Subcutaneous abdominal adipose tissue (tissue), 5 donors: ENCODE measurements at regions not wholly inside any gene's neighbourhood (a gene's known extent, or its start where the extent isn't known, plus 50 kb on each side); places are given as distances from the start of the nearest gene placed in this dataset.

Experiments
- H3K27ac ChIP-seq: one replicate; pipeline ENCODE4 v1.7.0; 2013; ENCODE audit warnings: low read depth, mild to moderate bottlenecking, inconsistent platforms, low read length, moderate library complexity
- H3K27me3 ChIP-seq, 5 donors: one replicate each; pipeline ENCODE4 v1.7.0; 2013; ENCODE audit warnings: low read length in 5 of 5, inconsistent platforms in 1 of 5; ENCODE audit not compliant: control insufficient read depth in 5 of 5, insufficient read depth in 4 of 5
- H3K36me3 ChIP-seq, 5 donors: one replicate each; pipeline ENCODE4 v1.7.0; 2013; ENCODE audit warnings: low read length in 5 of 5; ENCODE audit not compliant: control insufficient read depth in 5 of 5, insufficient read depth in 5 of 5
- H3K4me1 ChIP-seq, 5 donors: one replicate each; pipeline ENCODE4 v1.7.0; 2013; ENCODE audit warnings: low read length in 5 of 5, mild to moderate bottlenecking in 3 of 5, moderate library complexity in 1 of 5; ENCODE audit not compliant: control insufficient read depth in 5 of 5, insufficient read depth in 5 of 5
- H3K4me3 ChIP-seq, 5 donors: one replicate each; pipeline ENCODE4 v1.7.0; 2013; ENCODE audit warnings: low read length in 5 of 5, low read depth in 1 of 5
- H3K9ac ChIP-seq, 5 donors: one replicate each; pipeline ENCODE4 v1.7.0; 2013; ENCODE audit warnings: low read length in 5 of 5, mild to moderate bottlenecking in 4 of 5, moderate library complexity in 3 of 5
- H3K9me3 ChIP-seq, 5 donors: one replicate each; pipeline ENCODE4 v1.7.0; 2013; ENCODE audit warnings: low read length in 5 of 5; ENCODE audit not compliant: control insufficient read depth in 5 of 5
- donor health status: healthy.
- donor health status: healthy.
- donor health status: healthy.
- donor health status: healthy.
- donor health status: healthy.

GRCh38 chr9:117552811-117553210 lies 138.0 kb upstream of the ASTN2 start:
- Histone ChIP-seq H3K36me3 (no peaks in the 10 kb centered on the region), H3K9me3 (no peaks in the 10 kb centered on the region), H3K9ac (no peak overlapping the region), H3K27me3 (peaks cover 0 to 3% (median 0%) of the 10 kb centered on the region in 5 donors), H3K4me1 (no peaks in the 10 kb centered on the region), H3K4me3 (no peak overlapping the region), H3K27ac (no peak overlapping the region)

- Histone ChIP-seq H3K27ac (no peak overlapping the region), H3K36me3 (no peaks in the 10 kb centered on the region), H3K9me3 (no peaks in the 10 kb centered on the region), H3K27me3 (peaks cover 0 to 3% (median 0%) of the 10 kb centered on the region in 5 donors), H3K4me1 (peaks cover 0 to 3% (median 0%) of the 10 kb centered on the region in 5 donors), H3K4me3 (no peak overlapping the region), H3K9ac (no peak overlapping the region)
These were observed 136.3 kb upstream of the ASTN2 start for GRCh38 chr9:117551171-117551570.

GRCh38 chr9:117549444-117549843 lies 134.6 kb upstream of the ASTN2 start:
- Histone ChIP-seq H3K4me1 (peaks cover 0 to 3% (median 0%) of the 10 kb centered on the region in 5 donors), H3K36me3 (no peaks in the 10 kb centered on the region), H3K9ac (no peak overlapping the region), H3K9me3 (no peaks in the 10 kb centered on the region), H3K4me3 (no peak overlapping the region), H3K27me3 (peaks cover 0 to 3% (median 0%) of the 10 kb centered on the region in 5 donors), H3K27ac (no peak overlapping the region)

GRCh38 chr9:117548556-117548955 lies 133.7 kb upstream of the ASTN2 start:
- H3K4me3 ChIP-seq, result no peak overlapping the region
- peaks cover 0 to 3% (median 0%) of the 10 kb centered on the region in 5 donors for H3K27me3 ChIP-seq
- no peak overlapping the region for H3K9ac ChIP-seq
- no peaks in the 10 kb centered on the region for H3K9me3 ChIP-seq
- H3K36me3 ChIP-seq, result no peaks in the 10 kb centered on the region
- peaks cover 0 to 3% (median 0%) of the 10 kb centered on the region in 5 donors for H3K4me1 ChIP-seq
- no peak overlapping the region for H3K27ac ChIP-seq

GRCh38 chr9:117547904-117548303 lies 133.0 kb upstream of the ASTN2 start:
- peaks cover 0 to 3% (median 0%) of the 10 kb centered on the region in 5 donors for H3K27me3 ChIP-seq
- no peak overlapping the region for H3K9ac ChIP-seq
- H3K27ac ChIP-seq, result no peak overlapping the region

GRCh38 chr9:117546894-117547678 lies 132.2 kb upstream of the ASTN2 start:
- Histone ChIP-seq H3K4me1 (peaks cover 0 to 3% (median 0%) of the 10 kb centered on the region in 5 donors), H3K36me3 (no peaks in the 10 kb centered on the region), H3K9me3 (no peaks in the 10 kb centered on the region), H3K27ac (no peak overlapping the region), H3K27me3 (peaks cover 0 to 3% (median 0%) of the 10 kb centered on the region in 5 donors), H3K9ac (no peak overlapping the region), H3K4me3 (peak overlapping the region in 4 of 5 donors; percentile 19 to 36 (median 28))

More at GRCh38 chr9:117547904-117548303, 133.0 kb upstream of the ASTN2 start:
- Histone ChIP-seq H3K4me1 (peaks cover 0 to 3% (median 0%) of the 10 kb centered on the region in 5 donors), H3K9me3 (no peaks in the 10 kb centered on the region), H3K4me3 (no peak overlapping the region), H3K36me3 (no peaks in the 10 kb centered on the region)

- peaks cover 0 to 3% (median 0%) of the 10 kb centered on the region in 5 donors for H3K27me3 ChIP-seq
- H3K36me3 ChIP-seq, result no peaks in the 10 kb centered on the region
These were observed 131.0 kb upstream of the ASTN2 start for GRCh38 chr9:117545846-117546245.

GRCh38 chr9:117543089-117543488 lies 128.2 kb upstream of the ASTN2 start:
- no peak overlapping the region for H3K27ac ChIP-seq
- H3K27me3 ChIP-seq, result no peaks in the 10 kb centered on the region
- H3K4me3 ChIP-seq, result no peak overlapping the region
- no peaks in the 10 kb centered on the region for H3K36me3 ChIP-seq
- H3K9me3 ChIP-seq, result no peaks in the 10 kb centered on the region
- H3K9ac ChIP-seq, result no peak overlapping the region
- H3K4me1 ChIP-seq, result peaks cover 0 to 3% (median 0%) of the 10 kb centered on the region in 5 donors

More at GRCh38 chr9:117545846-117546245, 131.0 kb upstream of the ASTN2 start:
- Histone ChIP-seq H3K9ac (no peak overlapping the region), H3K27ac (no peak overlapping the region), H3K4me1 (peaks cover 0 to 3% (median 0%) of the 10 kb centered on the region in 5 donors), H3K4me3 (no peak overlapping the region), H3K9me3 (no peaks in the 10 kb centered on the region)

GRCh38 chr9:117542021-117542420 lies 127.2 kb upstream of the ASTN2 start:
- H3K4me3 ChIP-seq, result no peak overlapping the region
- H3K27ac ChIP-seq, result no peak overlapping the region
- no peaks in the 10 kb centered on the region for H3K36me3 ChIP-seq
- H3K9me3 ChIP-seq, result no peaks in the 10 kb centered on the region
- H3K9ac ChIP-seq, result no peak overlapping the region
- H3K27me3 ChIP-seq, result no peaks in the 10 kb centered on the region
- no peaks in the 10 kb centered on the region for H3K4me1 ChIP-seq

- H3K27ac ChIP-seq, result no peak overlapping the region
- H3K4me3 ChIP-seq, result no peak overlapping the region
- no peaks in the 10 kb centered on the region for H3K27me3 ChIP-seq
- H3K9me3 ChIP-seq, result no peaks in the 10 kb centered on the region
- no peaks in the 10 kb centered on the region for H3K4me1 ChIP-seq
- H3K9ac ChIP-seq, result no peak overlapping the region
- H3K36me3 ChIP-seq, result no peaks in the 10 kb centered on the region
These were observed 126.3 kb upstream of the ASTN2 start for GRCh38 chr9:117541181-117541580.
